Erythroblast (primary cell): ENCODE measurements at regions not wholly inside any gene's neighbourhood (a gene's known extent, or its start where the extent isn't known, plus 50 kb on each side); places are given as distances from the start of the nearest gene placed in this dataset.
A peak's percentile ranks its signal among the peaks of the same experiment; 100 is the strongest.
"Not testable (repeated sequence)": the region's sequence is repeated elsewhere in the genome, so short reads cannot be mapped to it uniquely, and the experiment has no call there.

Source experiments
- DNase-seq, 2 experiments: peaks; one replicate each; lab custom pipeline; 2025; lab: John Stamatoyannopoulos, UW
- GATA1 ChIP-seq: IDR thresholded peaks from 2 replicates; pipeline ENCODE4 v1.6.1; 2011; ENCODE audit warnings: low read depth, mild to moderate bottlenecking, control low read depth, low read length, moderate library complexity
- POLR2A ChIP-seq: IDR thresholded peaks from 2 replicates; pipeline ENCODE4 v1.6.1; 2011; ENCODE audit warnings: mild to moderate bottlenecking, low read length

GRCh38 chr6:18062733-18063132, 59.7 kb downstream of the NHLRC1 start:
- TF ChIP-seq GATA1 (no peak), POLR2A (no peak)
- DNase-seq, result no peak

GRCh38 chr6:18058429-18058828, 64.0 kb downstream of the NHLRC1 start:
- TF ChIP-seq GATA1 (no peak), POLR2A (no peak)
- DNase-seq, result no peak

GRCh38 chr6:18055714-18056382, 66.6 kb downstream of the NHLRC1 start:
- no peak for DNase-seq
- TF ChIP-seq GATA1 (no peak), POLR2A (no peak)

- TF ChIP-seq GATA1 (no peak), POLR2A (no peak)
Observed at GRCh38 chr6:18055098-18055497, 67.4 kb downstream of the NHLRC1 start.

GRCh38 chr6:18053555-18054445, 66.4 kb upstream of the KIF13A start:
- peak; percentile 44 to 81 for DNase-seq
- TF ChIP-seq POLR2A, result no peak
- TF ChIP-seq GATA1, result no peak

More at GRCh38 chr6:18055098-18055497, 67.4 kb downstream of the NHLRC1 start:
- no peak for DNase-seq

- TF ChIP-seq GATA1 (no peak), POLR2A (no peak)
- DNase-seq, result peak in 1 of 2 experiments; percentile 35
Observed at GRCh38 chr6:18053078-18053477, 65.6 kb upstream of the KIF13A start.

GRCh38 chr6:18049646-18050045, 62.2 kb upstream of the KIF13A start:
- TF ChIP-seq POLR2A (no peak), GATA1 (no peak)
- DNase-seq, result no peak

- no peak for DNase-seq
- TF ChIP-seq GATA1 (no peak), POLR2A (no peak)
Observed at GRCh38 chr6:18048953-18049630, 61.7 kb upstream of the KIF13A start.

GRCh38 chr6:18047406-18047805, 60.0 kb upstream of the KIF13A start:
- DNase-seq, result no peak
- TF ChIP-seq POLR2A (no peak), GATA1 (no peak)

GRCh38 chr6:18045507-18045906, 58.1 kb upstream of the KIF13A start:
- TF ChIP-seq POLR2A (no peak), GATA1 (no peak)
- DNase-seq, result no peak

- TF ChIP-seq POLR2A (no peak), GATA1 (no peak)
- no peak for DNase-seq
Observed at GRCh38 chr6:18044108-18044783, 56.8 kb upstream of the KIF13A start.

- DNase-seq, result no peak
- TF ChIP-seq GATA1, result no peak
- TF ChIP-seq POLR2A, result no peak
Observed at GRCh38 chr6:18042536-18043145, 55.2 kb upstream of the KIF13A start.

- DNase-seq, result no peak
- TF ChIP-seq POLR2A (no peak), GATA1 (no peak)
Observed at GRCh38 chr6:18039481-18039880, 52.0 kb upstream of the KIF13A start.

- DNase-seq, result not testable (repeated sequence)
Observed at GRCh38 chr6:18038235-18038634, 50.8 kb upstream of the KIF13A start.
